ENCODE measurements at regions not wholly inside any gene's neighbourhood (a gene's known extent, or its start where the extent isn't known, plus 50 kb on each side); places are given as distances from the start of the nearest gene placed in this dataset.
A peak's percentile ranks its signal among the peaks of the same experiment; 100 is the strongest.

- DNase-seq, result no peak
Observed at GRCh38 chr2:147548451-147548850, 296.4 kb upstream of the ACVR2A start.

GRCh38 chr2:147547440-147547839 lies 297.4 kb upstream of the ACVR2A start:
- DNase-seq, result no peak

DNA sequence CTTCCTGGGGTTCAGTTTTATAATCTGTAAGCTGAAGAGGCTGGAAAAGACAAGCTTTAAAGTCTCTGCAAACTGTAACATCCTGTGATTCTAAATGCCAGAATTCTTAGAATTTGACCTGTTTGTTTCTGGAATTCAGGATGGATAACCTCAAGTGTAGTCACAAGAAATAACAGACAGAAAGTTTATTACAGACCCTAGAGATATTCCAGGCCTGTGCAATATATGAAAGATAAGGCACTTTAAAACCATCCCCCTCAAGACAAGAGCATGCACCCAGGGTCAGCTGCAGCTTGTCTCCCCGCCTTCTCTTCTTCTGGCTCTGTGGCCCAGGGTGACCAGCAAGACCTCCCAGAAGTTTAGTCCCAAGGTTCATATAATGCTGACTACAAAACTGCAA lies 298.7 kb upstream of the ACVR2A start:
- DNase-seq, result no peak

GRCh38 chr2:147543056-147543455 lies 301.8 kb upstream of the ACVR2A start:
- DNase-seq, result no peak

DNA sequence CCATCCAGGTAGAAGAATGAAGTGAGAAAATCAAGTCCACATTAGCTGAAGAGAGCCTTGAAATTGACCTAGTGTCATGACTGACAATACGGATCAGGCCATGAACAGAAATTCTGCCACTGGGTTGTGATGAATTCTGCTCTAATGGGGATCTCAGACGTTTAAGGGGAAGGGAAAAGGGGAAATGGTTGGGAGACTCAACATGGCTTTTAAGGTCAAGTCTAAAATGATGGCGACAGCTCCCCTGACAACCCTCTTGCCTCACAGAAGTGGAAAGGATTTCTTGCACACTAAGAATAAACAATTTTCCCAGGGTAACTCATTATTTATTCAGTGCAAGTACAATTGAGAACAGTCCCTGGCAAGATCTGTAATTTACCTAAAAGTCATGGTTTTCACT lies 302.5 kb upstream of the ACVR2A start:
- no peak for DNase-seq

DNA sequence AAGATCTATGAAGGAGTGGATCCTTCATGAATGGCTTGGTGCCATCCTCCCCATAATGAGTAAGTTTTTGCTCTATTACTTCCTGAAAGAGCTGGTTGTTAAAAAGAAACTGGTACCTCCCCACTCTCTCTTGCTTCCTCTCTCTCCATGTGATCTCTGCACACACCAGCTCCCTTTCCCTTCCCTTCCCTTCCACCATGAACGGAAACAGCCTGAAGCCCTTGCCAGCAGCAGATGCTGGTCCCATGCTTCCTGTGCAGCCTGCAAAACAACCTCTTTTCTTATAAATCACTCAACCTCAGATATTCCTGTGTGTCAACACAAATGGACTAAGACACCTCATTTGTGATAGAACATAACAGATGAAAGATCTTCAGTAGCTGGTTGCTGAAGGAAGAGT lies 303.5 kb upstream of the ACVR2A start:
- DNase-seq, result no peak

DNA sequence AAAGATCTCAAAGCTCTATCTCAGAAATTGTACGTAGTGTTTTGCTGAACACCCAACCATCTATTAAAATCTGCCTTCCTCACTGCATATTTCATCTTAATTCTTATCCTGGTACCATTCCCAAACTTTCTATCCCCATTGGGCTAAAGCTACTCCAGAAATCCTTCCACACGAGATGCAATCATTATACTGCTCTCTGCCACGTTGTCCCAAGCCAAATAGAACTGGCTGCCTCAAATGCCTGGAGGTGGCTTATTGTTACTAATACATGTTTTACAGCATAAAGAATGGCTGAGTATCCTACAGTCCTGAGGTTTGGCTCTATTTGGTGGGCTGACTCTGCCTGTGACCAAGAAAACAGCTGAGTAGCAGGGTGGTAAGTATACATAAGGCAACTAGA lies 306.0 kb upstream of the ACVR2A start:
- DNase-seq, result no peak

DNA sequence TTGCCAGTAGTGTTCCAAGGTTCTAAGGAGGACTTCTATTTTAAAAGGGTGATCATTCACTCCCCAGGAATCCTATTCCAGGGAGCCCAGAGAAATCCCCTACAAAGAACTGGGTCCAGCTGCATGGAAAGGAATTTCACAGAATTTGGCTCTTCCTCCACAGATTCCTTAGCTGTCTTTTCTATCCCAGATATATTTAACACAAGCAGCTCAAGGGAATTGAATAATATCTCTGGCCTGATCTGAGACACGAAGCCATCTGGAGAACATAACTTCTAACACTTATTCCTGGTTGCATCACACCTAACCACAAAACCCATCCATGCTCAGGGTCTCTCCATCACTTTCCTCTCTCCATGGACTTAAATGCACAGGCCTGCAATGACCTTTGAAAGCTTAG lies 306.7 kb upstream of the ACVR2A start:
- no peak for DNase-seq

GRCh38 chr2:147531269-147531668 lies 313.6 kb upstream of the ACVR2A start:
- DNase-seq, result no peak

DNA sequence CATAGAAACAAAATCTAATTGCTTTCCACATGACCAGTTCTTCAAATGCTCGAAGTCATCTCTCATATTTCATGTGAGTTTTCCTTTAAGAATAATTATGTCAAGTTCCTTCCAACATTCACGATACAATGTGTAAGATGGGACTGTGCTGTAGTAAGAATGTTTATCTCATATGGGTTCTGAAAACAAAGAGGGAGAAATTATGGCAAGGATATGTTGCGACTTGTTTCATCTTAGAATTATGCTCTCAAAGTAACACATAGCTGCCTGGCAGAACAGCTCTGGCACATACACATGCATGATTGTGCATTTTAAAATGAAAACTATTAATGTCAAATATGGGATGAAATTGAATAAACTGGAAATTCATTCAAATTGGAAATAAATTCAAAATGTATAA lies 314.8 kb upstream of the ACVR2A start:
- no peak for DNase-seq

GRCh38 chr2:147525819-147526489 lies 318.9 kb upstream of the ACVR2A start:
- DNase-seq, result peak; percentile 5

- DNase-seq, result no peak
Observed at GRCh38 chr2:147524912-147525311, 319.9 kb upstream of the ACVR2A start.

DNA sequence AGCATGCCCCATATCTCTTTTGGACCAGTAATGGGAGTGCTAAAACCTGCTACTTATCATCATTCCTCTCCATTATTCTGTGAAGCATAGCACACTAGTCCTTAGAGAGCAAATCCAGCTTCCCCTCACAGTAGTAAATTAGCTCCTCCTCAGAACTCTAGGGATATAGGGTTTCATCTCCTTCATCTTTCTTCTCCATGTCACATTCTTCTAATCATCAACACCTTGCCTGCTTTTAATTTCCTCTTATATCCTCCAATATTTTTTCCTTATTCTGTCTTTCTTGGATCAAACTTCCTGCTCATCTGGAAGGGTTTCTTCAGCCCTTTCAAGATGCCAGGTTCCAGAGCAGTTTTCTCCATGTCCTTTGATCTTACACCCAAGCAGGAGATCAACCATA lies 321.4 kb upstream of the ACVR2A start:
- no peak for DNase-seq

GRCh38 chr2:147521936-147522335 lies 322.9 kb upstream of the ACVR2A start:
- no peak for DNase-seq

DNA sequence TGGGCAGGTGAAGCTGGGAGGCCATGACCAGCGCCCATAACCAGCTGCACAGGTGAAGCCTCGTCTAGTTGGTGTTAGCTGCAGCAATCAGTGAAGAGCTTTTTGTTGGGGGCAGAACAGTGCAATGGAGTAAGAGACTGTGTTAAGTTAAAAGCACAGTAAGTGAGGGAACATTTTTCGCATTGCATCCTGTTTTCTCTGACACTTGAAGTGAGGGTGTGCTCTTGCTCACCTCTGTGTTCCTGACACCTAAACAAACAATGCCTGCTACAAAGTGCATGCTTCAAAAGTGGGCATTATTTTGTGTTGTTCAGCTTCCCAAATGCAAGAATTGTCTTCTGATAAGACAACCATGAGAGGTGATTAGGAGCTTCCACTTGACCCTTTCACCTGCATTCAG lies 324.0 kb upstream of the ACVR2A start:
- no peak for DNase-seq

DNA sequence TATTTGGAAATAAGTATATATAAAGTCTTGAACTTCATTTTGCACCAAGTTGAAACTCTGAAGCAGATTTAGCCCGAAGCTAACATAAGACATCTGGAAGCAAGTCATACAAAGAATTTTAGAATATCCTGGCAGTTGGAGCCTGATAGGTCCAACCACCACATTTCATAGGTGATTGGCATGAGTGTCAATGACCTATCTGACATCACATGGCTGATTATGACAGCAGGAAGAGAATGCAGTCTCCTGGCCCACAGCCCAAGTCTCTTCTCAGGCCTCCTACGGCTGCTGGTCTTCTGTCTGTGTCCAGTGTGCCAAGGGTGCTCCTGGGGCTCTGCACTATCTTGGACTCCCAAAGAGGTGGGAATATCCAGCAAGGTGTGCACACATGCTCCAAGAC lies 325.7 kb upstream of the ACVR2A start:
- no peak for DNase-seq

- DNase-seq, result no peak
Observed at GRCh38 chr2:147515213-147515612, 329.6 kb upstream of the ACVR2A start.

GRCh38 chr2:147512206-147512605 lies 332.6 kb upstream of the ACVR2A start:
- DNase-seq, result no peak

GRCh38 chr2:147511491-147511948 lies 333.3 kb upstream of the ACVR2A start:
- no peak for DNase-seq

- DNase-seq, result no peak
Observed at GRCh38 chr2:147509821-147510220, 335.0 kb upstream of the ACVR2A start.

- DNase-seq, result no peak
Observed at GRCh38 chr2:147506889-147507288, 337.9 kb upstream of the ACVR2A start.

- DNase-seq, result no peak
Observed at GRCh38 chr2:147502711-147503290, 342.0 kb upstream of the ACVR2A start.

- DNase-seq, result no peak
Observed at GRCh38 chr2:147501968-147502367, 342.9 kb upstream of the ACVR2A start.

DNA sequence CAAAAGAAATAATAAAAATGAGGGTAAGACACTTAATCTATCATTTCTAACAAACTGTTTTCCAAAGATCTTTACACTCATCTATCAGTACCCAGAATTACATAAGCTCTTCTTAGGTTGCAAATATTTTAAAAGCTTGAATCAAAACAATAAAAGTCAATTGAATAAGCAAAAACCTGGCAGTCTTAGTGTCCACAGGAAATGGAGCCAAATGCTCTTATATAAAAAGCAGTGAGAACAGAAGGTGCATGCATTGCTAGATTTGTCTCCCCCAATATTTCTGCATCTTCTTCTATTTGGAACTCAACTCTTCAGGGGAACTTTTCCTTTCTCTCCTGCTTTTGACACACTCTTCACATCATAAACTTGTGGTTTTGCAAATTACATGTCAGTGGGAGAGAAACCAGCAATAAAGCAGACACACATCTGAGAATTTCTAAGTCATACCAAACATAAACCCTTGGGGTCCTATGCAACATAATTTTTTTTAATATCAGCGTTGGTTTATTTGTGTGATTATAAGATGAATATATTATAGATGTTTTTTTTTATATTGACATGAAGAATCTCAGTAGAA lies 343.9 kb upstream of the ACVR2A start:
- DNase-seq, result no peak

DNA sequence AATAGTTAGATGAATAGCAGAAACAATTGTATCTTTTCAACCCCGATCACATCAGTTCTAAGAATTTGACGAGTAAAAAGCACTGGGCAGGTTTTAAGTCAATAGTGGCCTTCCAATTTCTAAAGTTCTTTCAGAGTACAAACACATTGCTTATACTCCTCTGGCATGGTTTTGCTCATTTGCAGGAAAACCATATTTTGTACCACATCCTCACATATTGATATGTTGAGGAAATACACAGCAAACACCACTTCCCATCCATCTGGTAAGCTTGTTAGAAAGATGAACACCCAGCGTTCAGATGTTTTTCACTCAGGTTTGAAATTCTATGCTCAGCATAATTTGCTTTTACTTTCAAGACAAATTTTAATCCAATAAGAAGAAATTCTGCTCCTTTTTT lies 344.6 kb upstream of the ACVR2A start:
- peak; percentile 45 for DNase-seq

Data from CD4-positive, alpha-beta T cell treated with Interleukin-21 for 1 hour (primary cell).